ES-I3 (cell line): ENCODE measurements at regions not wholly inside any gene's neighbourhood (a gene's known extent, or its start where the extent isn't known, plus 50 kb on each side); places are given as distances from the start of the nearest gene placed in this dataset.

Source experiments
- H3K36me3 ChIP-seq: 2 replicates; pipeline ENCODE4 v1.6.1; 2013; ENCODE audit warnings: mild to moderate bottlenecking, low read length, control low read depth, moderate library complexity; ENCODE audit not compliant: insufficient read depth
- H3K4me1 ChIP-seq: 2 replicates; pipeline ENCODE4 v1.6.1; 2013; ENCODE audit warnings: mild to moderate bottlenecking, control low read depth, low read length; ENCODE audit not compliant: insufficient read depth
- H3K9ac ChIP-seq: 2 replicates; pipeline ENCODE4 v1.6.1; 2013; ENCODE audit warnings: low read depth, mild to moderate bottlenecking, low read length, moderate library complexity
- H3K9me3 ChIP-seq: 2 replicates; pipeline ENCODE4 v1.6.1; 2013; ENCODE audit warnings: mild to moderate bottlenecking, low read length, moderate library complexity; ENCODE audit not compliant: control insufficient read depth, insufficient read depth

- Histone ChIP-seq H3K36me3 (0 out of 2 replicates have a peak, but pooled peaks cover 2% of the 10 kb centered on the region), H3K9ac (no peak overlapping the region), H3K4me1 (no peaks in the 10 kb centered on the region), H3K9me3 (no peaks in the 10 kb centered on the region)
Observed at GRCh38 chr16:13435873-13436474, 484.0 kb upstream of the ERCC4 start.

- H3K4me1 ChIP-seq, result no peaks in the 10 kb centered on the region
- H3K9ac ChIP-seq, result no peak overlapping the region
- peaks cover 2% of the 10 kb centered on the region; the same call in 1 of the 2 replicates for H3K36me3 ChIP-seq
- H3K9me3 ChIP-seq, result no peaks in the 10 kb centered on the region
Observed at GRCh38 chr16:13436641-13437412, 483.1 kb upstream of the ERCC4 start.

- peaks cover 2% of the 10 kb centered on the region; the same call in 1 of the 2 replicates for H3K36me3 ChIP-seq
- no peaks in the 10 kb centered on the region for H3K4me1 ChIP-seq
- H3K9me3 ChIP-seq, result no peaks in the 10 kb centered on the region
- H3K9ac ChIP-seq, result no peak overlapping the region
Observed at GRCh38 chr16:13437413-13437795, 482.6 kb upstream of the ERCC4 start.

GRCh38 chr16:13438064-13438463 lies 481.9 kb upstream of the ERCC4 start:
- H3K9ac ChIP-seq, result no peak overlapping the region
- no peaks in the 10 kb centered on the region for H3K4me1 ChIP-seq
- no peaks in the 10 kb centered on the region for H3K9me3 ChIP-seq
- peaks cover 2% of the 10 kb centered on the region; the same call in 1 of the 2 replicates for H3K36me3 ChIP-seq

- H3K4me1 ChIP-seq, result no peaks in the 10 kb centered on the region
- peaks cover 2% of the 10 kb centered on the region; the same call in 1 of the 2 replicates for H3K36me3 ChIP-seq
- no peaks in the 10 kb centered on the region for H3K9me3 ChIP-seq
- no peak overlapping the region for H3K9ac ChIP-seq
Observed at GRCh38 chr16:13439766-13440165, 480.2 kb upstream of the ERCC4 start.

- Histone ChIP-seq H3K9ac (no peak overlapping the region), H3K9me3 (no peaks in the 10 kb centered on the region), H3K4me1 (no peaks in the 10 kb centered on the region), H3K36me3 (peaks cover 2% of the 10 kb centered on the region; the same call in 1 of the 2 replicates)
Observed at GRCh38 chr16:13441675-13442074, 478.3 kb upstream of the ERCC4 start.

- H3K36me3 ChIP-seq, result no peaks in the 10 kb centered on the region
- 0 out of 2 replicates have a peak, but pooled peaks cover under 1% of the 10 kb centered on the region for H3K4me1 ChIP-seq
- H3K9me3 ChIP-seq, result no peaks in the 10 kb centered on the region
- H3K9ac ChIP-seq, result no peak overlapping the region
Observed at GRCh38 chr16:13448346-13448745, 471.6 kb upstream of the ERCC4 start.

- Histone ChIP-seq H3K36me3 (no peaks in the 10 kb centered on the region), H3K4me1 (0 out of 2 replicates have a peak, but pooled peaks cover 5% of the 10 kb centered on the region), H3K9me3 (no peaks in the 10 kb centered on the region), H3K9ac (no peak overlapping the region)
Observed at GRCh38 chr16:13453325-13453724, 466.6 kb upstream of the ERCC4 start.

- Histone ChIP-seq H3K36me3 (no peaks in the 10 kb centered on the region), H3K9me3 (no peaks in the 10 kb centered on the region), H3K9ac (no peak overlapping the region)
Observed at GRCh38 chr16:13453938-13454553, 465.9 kb upstream of the ERCC4 start.

GRCh38 chr16:13463619-13464018 lies 456.3 kb upstream of the ERCC4 start:
- no peaks in the 10 kb centered on the region for H3K9me3 ChIP-seq
- H3K4me1 ChIP-seq, result no peaks in the 10 kb centered on the region
- H3K36me3 ChIP-seq, result no peaks in the 10 kb centered on the region
- no peak overlapping the region for H3K9ac ChIP-seq

More at GRCh38 chr16:13453938-13454553, 465.9 kb upstream of the ERCC4 start:
- 0 out of 2 replicates have a peak, but pooled peaks cover 5% of the 10 kb centered on the region for H3K4me1 ChIP-seq

GRCh38 chr16:13471036-13471435 lies 448.9 kb upstream of the ERCC4 start:
- H3K9me3 ChIP-seq, result no peaks in the 10 kb centered on the region; the same call in 1 of the 2 replicates
- no peaks in the 10 kb centered on the region for H3K36me3 ChIP-seq
- no peaks in the 10 kb centered on the region for H3K4me1 ChIP-seq
- no peak overlapping the region for H3K9ac ChIP-seq

GRCh38 chr16:13478991-13479390 lies 441.0 kb upstream of the ERCC4 start:
- no peak overlapping the region for H3K9ac ChIP-seq
- no peaks in the 10 kb centered on the region for H3K36me3 ChIP-seq
- H3K4me1 ChIP-seq, result no peaks in the 10 kb centered on the region
- no peaks in the 10 kb centered on the region for H3K9me3 ChIP-seq

GRCh38 chr16:13479549-13479948 lies 440.4 kb upstream of the ERCC4 start:
- H3K9ac ChIP-seq, result no peak overlapping the region
- H3K36me3 ChIP-seq, result no peaks in the 10 kb centered on the region
- no peaks in the 10 kb centered on the region for H3K9me3 ChIP-seq
- H3K4me1 ChIP-seq, result no peaks in the 10 kb centered on the region

- H3K9ac ChIP-seq, result no peak overlapping the region
- H3K9me3 ChIP-seq, result no peaks in the 10 kb centered on the region
- no peaks in the 10 kb centered on the region for H3K36me3 ChIP-seq
- H3K4me1 ChIP-seq, result no peaks in the 10 kb centered on the region
Observed at GRCh38 chr16:13480801-13481200, 439.2 kb upstream of the ERCC4 start.
